CD8-positive, alpha-beta memory T cell (primary cell): ENCODE measurements at regions not wholly inside any gene's neighbourhood (a gene's known extent, or its start where the extent isn't known, plus 50 kb on each side); places are given as distances from the start of the nearest gene placed in this dataset.
"Not testable (repeated sequence)": the region's sequence is repeated elsewhere in the genome, so short reads cannot be mapped to it uniquely, and the experiment has no call there.

Experiments used
- CTCF ChIA-PET: fragments of 350-600 bp; sonication (Branson Sonifier 250); formaldehyde crosslinking; loops from one replicate; lab custom pipeline; 2021; ENCODE audit warnings: antibody characterized with exemption; lab: Charles Lee
- POLR2A ChIA-PET: fragments of 350-600 bp; sonication (Branson Sonifier 250); formaldehyde crosslinking; loops from one replicate; lab custom pipeline; 2021; ENCODE audit warnings: antibody characterized with exemption; lab: Charles Lee
- DNase-seq, 5 donors: peaks; one replicate each; pipeline versions ENCODE4 v3.0.0 to v3.0.0-alpha.2; 2020 to 2022; ENCODE audit warnings: mixed read lengths in 1 of 5
- H3K27ac ChIP-seq: one replicate; pipeline ENCODE4 v1.7.0; 2013; ENCODE audit warnings: low read depth, mild to moderate bottlenecking, low read length, moderate library complexity
- H3K27me3 ChIP-seq: 2 replicates; pipeline ENCODE4 v1.7.0; 2013; ENCODE audit warnings: low read length, mild to moderate bottlenecking; ENCODE audit not compliant: insufficient read depth, poor library complexity, severe bottlenecking
- H3K36me3 ChIP-seq: 2 replicates; pipeline ENCODE4 v1.7.0; 2013; ENCODE audit warnings: mild to moderate bottlenecking, low read length, moderate library complexity; ENCODE audit not compliant: insufficient read depth
- H3K4me1 ChIP-seq: 2 replicates; pipeline ENCODE4 v1.7.0; 2013; ENCODE audit warnings: mild to moderate bottlenecking, low read length, moderate library complexity; ENCODE audit not compliant: insufficient read depth
- H3K4me3 ChIP-seq: 2 replicates; pipeline ENCODE4 v1.7.0; 2013; ENCODE audit warnings: mild to moderate bottlenecking, low read length
- H3K9me3 ChIP-seq: 2 replicates; pipeline ENCODE4 v1.7.0; 2013; ENCODE audit warnings: mild to moderate bottlenecking, low read length
- H3K27ac Mint-ChIP-seq, 8 donors: one replicate each; pipeline ENCODE4 v1.8.0; 2020 to 2021; ENCODE audit warnings: mixed read lengths in 8 of 8, mild to moderate bottlenecking in 6 of 8, inconsistent platforms in 3 of 8, moderate library complexity in 3 of 8
- H3K27me3 Mint-ChIP-seq, 2 donors: one replicate each; pipeline ENCODE4 v1.8.0; 2020 to 2021; ENCODE audit warnings: mixed read lengths in 2 of 2, mild to moderate bottlenecking in 1 of 2, moderate library complexity in 1 of 2
- H3K36me3 Mint-ChIP-seq, 3 donors: one replicate each; pipeline ENCODE4 v1.8.0; 2020 to 2021; ENCODE audit warnings: mixed read lengths in 3 of 3, inconsistent platforms in 1 of 3, mild to moderate bottlenecking in 1 of 3
- H3K4me1 Mint-ChIP-seq, 3 donors: one replicate each; pipeline ENCODE4 v1.8.0; 2020 to 2021; ENCODE audit warnings: mixed read lengths in 3 of 3, inconsistent platforms in 1 of 3, mild to moderate bottlenecking in 1 of 3
- H3K4me3 Mint-ChIP-seq, 7 donors: one replicate each; pipeline ENCODE4 v1.8.0; 2020 to 2021; ENCODE audit warnings: mixed read lengths in 7 of 7, mild to moderate bottlenecking in 6 of 7, moderate library complexity in 4 of 7, inconsistent platforms in 2 of 7
- H3K9me3 Mint-ChIP-seq, 5 donors: one replicate each; pipeline ENCODE4 v1.8.0; 2020 to 2022; ENCODE audit warnings: mixed read lengths in 5 of 5, mild to moderate bottlenecking in 3 of 5, moderate library complexity in 2 of 5, inconsistent platforms in 1 of 5

DNA sequence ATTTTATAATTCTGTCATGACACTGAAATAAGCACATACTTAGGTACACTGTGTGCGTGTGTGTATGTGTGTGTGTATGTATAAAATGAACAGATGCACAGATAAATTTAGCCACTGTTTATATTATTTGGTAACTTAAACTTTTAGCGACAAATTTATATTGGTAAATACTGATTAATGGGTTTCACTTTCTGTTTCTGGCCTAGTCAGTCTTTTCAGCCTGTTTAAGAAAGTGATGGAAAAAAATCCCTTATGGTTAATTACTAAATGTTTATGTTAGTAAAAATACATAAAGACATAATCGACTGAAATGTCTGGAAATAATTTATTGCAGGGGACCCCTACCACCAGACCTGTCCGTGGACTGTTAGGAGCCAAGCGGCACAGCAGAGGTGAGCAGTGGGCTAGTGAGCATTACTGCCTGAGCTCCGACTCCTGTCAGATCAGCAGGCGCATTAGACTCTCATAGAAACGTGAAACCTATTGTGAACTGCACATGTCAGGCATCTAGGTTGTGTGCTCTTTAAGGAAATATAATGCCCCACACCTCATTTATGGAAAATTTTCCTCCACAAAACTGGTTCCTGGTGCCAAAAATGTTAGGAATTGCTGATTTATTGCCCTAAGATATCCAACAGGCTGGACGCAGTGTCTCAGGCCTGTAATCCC lies 717.4 kb downstream of the SI start:
- H3K4me3 ChIP-seq, result no peak overlapping the region
- Mint-ChIP-seq H3K4me1 (no peaks in the 10 kb centered on the region), H3K9me3 (peaks cover 1 to 11% (median 8%) of the 10 kb centered on the region in 5 donors), H3K4me3 (no peak overlapping the region), H3K27ac (no peak overlapping the region), H3K36me3 (no peaks in the 10 kb centered on the region), H3K27me3 (no peaks in the 10 kb centered on the region)
- no peaks in the 10 kb centered on the region for H3K36me3 ChIP-seq
- H3K27me3 ChIP-seq, result no peaks in the 10 kb centered on the region
- CTCF ChIA-PET, result no interaction called here
- H3K4me1 ChIP-seq, result no peaks in the 10 kb centered on the region
- H3K27ac ChIP-seq, result no peak overlapping the region
- no peaks in the 10 kb centered on the region for H3K9me3 ChIP-seq
- DNase-seq, result no peak
- POLR2A ChIA-PET, result no interaction called here

- Mint-ChIP-seq H3K27me3 (no peaks in the 10 kb centered on the region), H3K4me1 (no peaks in the 10 kb centered on the region), H3K27ac (no peak overlapping the region), H3K36me3 (no peaks in the 10 kb centered on the region), H3K4me3 (no peak overlapping the region), H3K9me3 (peaks cover 3 to 11% (median 7%) of the 10 kb centered on the region in 5 donors)
- H3K36me3 ChIP-seq, result no peaks in the 10 kb centered on the region
- H3K4me3 ChIP-seq, result no peak overlapping the region
- POLR2A ChIA-PET, result no interaction called here
- CTCF ChIA-PET, result no interaction called here
- H3K4me1 ChIP-seq, result no peaks in the 10 kb centered on the region
- no peak for DNase-seq
- H3K27ac ChIP-seq, result no peak overlapping the region
- H3K27me3 ChIP-seq, result no peaks in the 10 kb centered on the region
- H3K9me3 ChIP-seq, result no peaks in the 10 kb centered on the region
These were observed 718.2 kb downstream of the SI start for GRCh38 chr3:164360078-164360578.

- Mint-ChIP-seq H3K4me3 (no peak overlapping the region), H3K4me1 (no peaks in the 10 kb centered on the region), H3K27me3 (no peaks in the 10 kb centered on the region), H3K36me3 (no peaks in the 10 kb centered on the region), H3K27ac (no peak overlapping the region), H3K9me3 (peaks cover 2 to 19% (median 8%) of the 10 kb centered on the region in 5 donors)
- Histone ChIP-seq H3K36me3 (no peaks in the 10 kb centered on the region), H3K27me3 (no peaks in the 10 kb centered on the region), H3K27ac (no peak overlapping the region), H3K4me1 (no peaks in the 10 kb centered on the region), H3K4me3 (no peak overlapping the region), H3K9me3 (no peaks in the 10 kb centered on the region)
- CTCF ChIA-PET, result no interaction called here
- POLR2A ChIA-PET, result no interaction called here
- no peak for DNase-seq
These were observed 725.3 kb downstream of the SI start for GRCh38 chr3:164352991-164353390.

- no peaks in the 10 kb centered on the region for H3K36me3 ChIP-seq
- no peak overlapping the region for H3K27ac Mint-ChIP-seq
- ChIA-PET CTCF (no interaction called here), POLR2A (no interaction called here)
- no peak overlapping the region for H3K27ac ChIP-seq
- H3K4me3 ChIP-seq, result no peak overlapping the region
- no peaks in the 10 kb centered on the region for H3K36me3 Mint-ChIP-seq
- no peaks in the 10 kb centered on the region for H3K4me1 ChIP-seq
- H3K9me3 Mint-ChIP-seq, result peaks cover 10 to 14% (median 12%) of the 10 kb centered on the region in 5 donors
- no peaks in the 10 kb centered on the region for H3K9me3 ChIP-seq
- H3K4me3 Mint-ChIP-seq, result no peak overlapping the region
- no peaks in the 10 kb centered on the region for H3K4me1 Mint-ChIP-seq
- DNase-seq, result no peak
- no peaks in the 10 kb centered on the region for H3K27me3 Mint-ChIP-seq
- H3K27me3 ChIP-seq, result no peaks in the 10 kb centered on the region
These were observed 727.2 kb downstream of the SI start for GRCh38 chr3:164351131-164351530.

DNA sequence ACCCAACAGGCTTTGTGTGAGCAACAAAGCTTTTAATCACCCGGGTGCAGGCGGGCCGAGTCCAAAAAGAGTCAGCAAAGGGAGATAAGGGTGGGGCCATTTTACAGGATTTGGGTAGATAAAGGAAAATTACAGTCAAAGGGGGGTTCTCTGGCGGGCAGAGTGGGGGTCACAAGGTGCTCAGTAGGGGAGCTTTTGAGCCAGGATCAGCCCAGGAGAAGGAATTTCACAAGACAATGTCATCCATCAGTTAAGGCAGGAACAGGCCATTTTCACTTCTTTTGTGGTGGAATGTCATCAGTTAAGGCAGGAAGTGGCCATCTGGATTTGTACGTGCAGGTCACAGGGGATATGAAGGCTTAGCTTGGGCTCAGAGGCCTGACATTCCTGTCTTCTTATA lies 736.1 kb downstream of the SI start:
- H3K4me3 Mint-ChIP-seq, H3K36me3 ChIP-seq, DNase-seq, H3K4me1 Mint-ChIP-seq, H3K36me3 Mint-ChIP-seq, CTCF ChIA-PET, H3K4me3 ChIP-seq, H3K9me3 ChIP-seq, H3K4me1 ChIP-seq, POLR2A ChIA-PET, H3K27ac ChIP-seq, H3K27me3 ChIP-seq, H3K27ac Mint-ChIP-seq, H3K27me3 Mint-ChIP-seq: not testable (repeated sequence)
- peaks cover 12 to 36% (median 18%) of the 10 kb centered on the region in 5 donors for H3K9me3 Mint-ChIP-seq

- Histone ChIP-seq H3K27me3 (no peaks in the 10 kb centered on the region), H3K27ac (no peak overlapping the region), H3K9me3 (no peaks in the 10 kb centered on the region), H3K4me3 (no peak overlapping the region), H3K4me1 (no peaks in the 10 kb centered on the region), H3K36me3 (no peaks in the 10 kb centered on the region)
- H3K4me3 Mint-ChIP-seq, result no peak overlapping the region
- no peaks in the 10 kb centered on the region for H3K27me3 Mint-ChIP-seq
- ChIA-PET CTCF (no interaction called here), POLR2A (no interaction called here)
- DNase-seq, result no peak
- H3K9me3 Mint-ChIP-seq, result peaks cover 9 to 34% (median 12%) of the 10 kb centered on the region in 5 donors
- H3K27ac Mint-ChIP-seq, result no peak overlapping the region
- no peaks in the 10 kb centered on the region for H3K4me1 Mint-ChIP-seq
- no peaks in the 10 kb centered on the region for H3K36me3 Mint-ChIP-seq
These were observed 737.2 kb downstream of the SI start for GRCh38 chr3:164341086-164341485.

- ChIA-PET CTCF (no interaction called here), POLR2A (no interaction called here)
- DNase-seq, result no peak
- no peak overlapping the region for H3K27ac Mint-ChIP-seq
- H3K27me3 Mint-ChIP-seq, result no peaks in the 10 kb centered on the region
- no peak overlapping the region for H3K27ac ChIP-seq
- H3K4me1 ChIP-seq, result no peaks in the 10 kb centered on the region
- no peaks in the 10 kb centered on the region for H3K4me1 Mint-ChIP-seq
- no peak overlapping the region for H3K4me3 ChIP-seq
- H3K4me3 Mint-ChIP-seq, result no peak overlapping the region
- no peaks in the 10 kb centered on the region for H3K27me3 ChIP-seq
- H3K36me3 ChIP-seq, result no peaks in the 10 kb centered on the region
- H3K36me3 Mint-ChIP-seq, result no peaks in the 10 kb centered on the region
- no peaks in the 10 kb centered on the region for H3K9me3 ChIP-seq
- H3K9me3 Mint-ChIP-seq, result peaks cover 6 to 33% (median 14%) of the 10 kb centered on the region in 5 donors
These were observed 738.0 kb downstream of the SI start for GRCh38 chr3:164340273-164340672.

DNA sequence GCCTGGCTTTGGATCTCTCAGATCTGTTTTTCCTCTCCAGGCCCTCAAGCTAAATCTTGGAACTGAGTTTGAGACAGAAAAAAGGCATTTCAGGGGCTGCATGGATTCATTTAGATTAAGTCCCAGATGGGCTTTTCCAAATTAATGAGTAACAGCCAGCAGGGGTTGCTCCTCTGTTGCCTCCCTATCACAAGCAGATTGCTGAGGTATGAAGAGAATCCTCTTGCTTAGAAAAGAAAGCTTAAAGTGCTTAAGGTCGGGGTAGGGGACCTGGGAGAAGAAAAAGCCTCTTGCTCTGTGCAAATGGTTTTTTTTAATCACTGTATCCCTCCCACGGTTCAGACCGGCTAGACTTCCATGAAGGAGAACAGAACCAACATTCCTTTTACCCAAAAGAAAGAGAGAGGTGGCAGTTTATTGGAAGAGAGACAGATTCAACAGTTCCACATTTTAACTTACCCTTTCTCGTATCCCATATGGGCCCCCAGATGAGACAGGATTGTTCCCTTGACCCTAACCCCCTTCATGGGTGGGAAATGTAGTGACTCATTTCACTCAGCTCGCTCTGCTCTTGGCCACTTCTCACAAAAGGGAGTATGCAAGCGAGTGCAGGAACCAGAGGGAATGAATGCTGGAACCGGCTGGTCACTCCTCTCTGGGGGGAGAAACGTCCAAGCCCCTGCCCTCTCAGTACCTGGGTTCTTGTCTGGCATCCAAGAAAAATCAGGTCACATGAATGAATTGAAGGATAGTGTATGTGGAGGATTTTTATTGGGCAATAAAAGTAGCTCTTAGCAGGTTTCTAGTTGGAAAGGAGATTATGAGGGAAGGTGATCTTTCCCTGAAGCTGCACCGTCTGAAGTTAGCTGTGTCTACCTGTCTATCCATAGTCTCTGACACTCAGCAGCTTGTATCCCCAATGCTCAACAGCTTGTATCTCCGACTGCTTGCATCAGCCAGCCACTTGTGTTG lies 745.2 kb downstream of the SI start:
- no peak overlapping the region for H3K27ac ChIP-seq
- Mint-ChIP-seq H3K27ac (peak overlapping the region in 1 of 8 donors; percentile 15), H3K4me3 (no peak overlapping the region), H3K27me3 (no peaks in the 10 kb centered on the region), H3K9me3 (peaks cover 3 to 21% (median 11%) of the 10 kb centered on the region in 5 donors), H3K4me1 (no peaks in the 10 kb centered on the region), H3K36me3 (no peaks in the 10 kb centered on the region)
- no peak for DNase-seq
- ChIA-PET CTCF (no interaction called here), POLR2A (no interaction called here)
- no peaks in the 10 kb centered on the region for H3K4me1 ChIP-seq
- H3K27me3 ChIP-seq, result no peaks in the 10 kb centered on the region
- no peaks in the 10 kb centered on the region for H3K9me3 ChIP-seq
- no peak overlapping the region for H3K4me3 ChIP-seq
- no peaks in the 10 kb centered on the region for H3K36me3 ChIP-seq
